Stomach smooth muscle (tissue), 2 donors: ENCODE measurements at regions not wholly inside any gene's neighbourhood (a gene's known extent, or its start where the extent isn't known, plus 50 kb on each side); places are given as distances from the start of the nearest gene placed in this dataset.

ENCODE experiments used
- H3K27ac ChIP-seq: one replicate; pipeline ENCODE4 v1.7.0; 2013; ENCODE audit warnings: mild to moderate bottlenecking, low read length, inconsistent platforms
- H3K27me3 ChIP-seq, 2 donors: one replicate each; pipeline ENCODE4 v1.7.0; 2013; ENCODE audit warnings: low read length in 2 of 2; ENCODE audit not compliant: insufficient read depth in 2 of 2, control insufficient read depth in 1 of 2
- H3K36me3 ChIP-seq, 2 donors: one replicate each; pipeline ENCODE4 v1.7.0; 2013; ENCODE audit warnings: low read length in 2 of 2; ENCODE audit not compliant: control insufficient read depth in 2 of 2, insufficient read depth in 2 of 2
- H3K4me1 ChIP-seq: one replicate; pipeline ENCODE4 v1.7.0; 2013; ENCODE audit warnings: low read length; ENCODE audit not compliant: control insufficient read depth, insufficient read depth
- H3K4me3 ChIP-seq, 2 donors: one replicate each; pipeline ENCODE4 v1.7.0; 2013; ENCODE audit warnings: low read length in 2 of 2
- H3K9ac ChIP-seq, 2 donors: one replicate each; pipeline ENCODE4 v1.7.0; 2013; ENCODE audit warnings: low read length in 2 of 2, mild to moderate bottlenecking in 1 of 2
- H3K9me3 ChIP-seq, 2 donors: one replicate each; pipeline ENCODE4 v1.7.0; 2013; ENCODE audit warnings: low read length in 2 of 2; ENCODE audit not compliant: control insufficient read depth in 2 of 2
- donor health status: healthy.
- donor health status: Pancreatic carcinoma.

DNA sequence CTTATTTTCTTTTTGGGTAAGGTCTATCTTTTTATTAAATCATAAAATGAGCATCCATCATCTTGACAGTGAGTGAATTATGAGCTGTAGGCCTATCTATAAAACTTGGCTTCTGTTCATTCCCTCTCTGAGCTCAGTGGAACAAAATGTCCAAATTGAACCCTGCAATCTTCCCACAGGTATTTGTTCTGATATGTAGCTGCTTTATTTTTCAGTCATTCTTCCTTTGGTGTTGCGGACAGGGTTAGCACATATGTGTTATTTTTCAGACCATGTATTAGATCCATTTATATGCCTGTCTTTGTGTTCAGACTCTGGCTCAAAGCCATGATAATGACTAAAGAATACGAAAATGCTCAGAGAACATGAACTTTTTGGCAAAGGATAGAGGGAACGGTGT is 201.6 kb upstream of the KIAA1217 start:
- Histone ChIP-seq H3K36me3 (no peaks in the 10 kb centered on the region), H3K27ac (no peak overlapping the region), H3K9ac (no peak overlapping the region), H3K27me3 (no peaks in the 10 kb centered on the region), H3K4me1 (no peaks in the 10 kb centered on the region), H3K9me3 (no peaks in the 10 kb centered on the region), H3K4me3 (no peak overlapping the region)

DNA sequence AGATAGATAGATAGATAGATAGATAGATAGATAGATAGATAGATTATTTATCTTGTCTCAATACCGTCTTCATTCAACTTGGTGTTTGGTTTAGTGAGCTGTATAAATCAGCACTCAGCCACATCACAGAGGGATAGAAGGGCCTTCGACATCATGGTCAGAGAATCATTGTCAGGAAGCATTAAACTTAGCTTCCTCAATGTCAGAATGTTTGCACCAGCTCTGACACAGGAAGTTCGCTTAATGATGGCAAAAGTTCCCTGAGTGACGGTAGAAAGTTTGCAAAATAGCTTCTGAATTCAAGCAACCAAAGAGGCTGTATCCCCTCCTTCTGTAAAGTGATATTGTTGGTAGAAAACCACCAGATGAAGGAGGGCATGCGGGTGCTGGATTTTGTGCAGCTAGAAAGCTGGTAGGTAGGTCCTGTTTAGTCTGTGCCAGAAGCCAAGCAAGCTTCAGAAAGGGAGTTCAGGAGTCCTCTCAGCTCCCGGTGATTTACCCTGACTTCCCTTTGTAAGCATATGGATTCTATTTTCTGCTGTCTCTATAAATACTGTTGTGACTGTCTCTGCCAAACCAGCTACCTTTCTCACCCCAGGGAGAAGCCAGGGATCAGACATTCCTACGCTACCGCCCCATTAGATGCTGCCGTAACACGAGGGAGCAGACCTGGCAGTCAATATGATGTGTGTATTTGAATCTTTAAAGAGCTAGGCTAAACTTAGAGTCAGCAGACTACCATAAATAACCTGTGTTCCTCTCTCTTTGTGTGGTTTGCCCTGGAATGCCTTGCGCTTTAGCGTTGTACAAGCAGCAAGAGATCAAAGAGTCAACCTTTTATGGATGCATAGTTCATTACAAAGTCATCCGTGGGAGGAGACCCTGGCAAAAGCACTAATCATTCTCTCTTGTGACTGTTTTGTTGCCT is 200.5 kb upstream of the KIAA1217 start:
- H3K36me3 ChIP-seq, result no peaks in the 10 kb centered on the region
- no peak overlapping the region for H3K4me3 ChIP-seq
- H3K9me3 ChIP-seq, result no peaks in the 10 kb centered on the region
- H3K27me3 ChIP-seq, result no peaks in the 10 kb centered on the region
- no peak overlapping the region for H3K9ac ChIP-seq
- H3K27ac ChIP-seq, result no peak overlapping the region
- H3K4me1 ChIP-seq, result no peaks in the 10 kb centered on the region

- Histone ChIP-seq H3K4me1 (no peaks in the 10 kb centered on the region), H3K27ac (no peak overlapping the region), H3K27me3 (no peaks in the 10 kb centered on the region), H3K9me3 (no peaks in the 10 kb centered on the region), H3K36me3 (no peaks in the 10 kb centered on the region), H3K9ac (no peak overlapping the region), H3K4me3 (no peak overlapping the region)
These were observed 199.8 kb upstream of the KIAA1217 start for GRCh38 chr10:24009115-24009514.

DNA sequence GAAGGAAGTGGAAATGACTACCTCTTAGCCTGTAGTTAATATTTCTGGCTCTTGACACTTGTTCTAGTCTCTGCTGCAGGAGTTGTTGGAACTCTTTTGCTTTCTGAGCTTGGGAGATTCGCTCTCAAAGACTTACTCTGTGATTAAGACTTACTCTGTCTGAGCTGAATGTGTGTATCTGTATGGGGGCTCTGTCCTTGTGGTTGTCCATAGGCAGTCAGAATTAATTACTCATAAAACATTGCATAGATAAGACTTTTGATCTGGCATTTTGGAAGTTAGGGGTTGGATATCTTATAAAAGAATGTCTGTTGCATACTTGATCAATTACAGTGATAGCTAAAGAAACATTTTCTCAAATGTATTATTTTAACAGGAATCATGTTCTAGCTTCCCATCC is 199.2 kb upstream of the KIAA1217 start:
- Histone ChIP-seq H3K4me3 (no peak overlapping the region), H3K27me3 (no peaks in the 10 kb centered on the region), H3K36me3 (no peaks in the 10 kb centered on the region), H3K9ac (no peak overlapping the region), H3K9me3 (no peaks in the 10 kb centered on the region), H3K4me1 (no peaks in the 10 kb centered on the region), H3K27ac (no peak overlapping the region)

DNA sequence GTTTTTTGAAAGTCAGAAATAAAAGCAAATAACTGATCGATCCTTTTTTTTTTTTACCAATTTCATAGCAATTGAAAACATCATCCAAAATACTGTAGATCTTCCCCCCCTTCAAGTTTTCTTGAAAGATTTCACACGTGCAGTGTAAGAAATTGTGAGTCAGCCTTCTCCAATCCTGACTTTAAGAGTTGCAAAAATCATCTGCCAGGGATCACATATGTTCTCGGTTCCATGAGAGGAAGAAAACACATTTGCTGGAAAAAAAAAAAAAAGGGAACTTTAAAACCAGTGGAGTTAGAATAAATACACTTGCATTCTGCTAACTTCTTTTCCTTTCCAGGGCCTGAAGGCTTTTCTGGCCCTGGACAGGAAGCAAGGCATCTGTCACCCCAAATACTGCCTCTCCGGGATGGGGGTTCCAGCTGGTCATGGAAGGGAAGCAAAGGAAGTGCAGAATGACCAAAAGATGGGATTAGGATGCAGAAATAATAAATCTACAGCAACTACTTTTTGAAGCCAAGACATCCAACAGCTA is 198.4 kb upstream of the KIAA1217 start:
- Histone ChIP-seq H3K9ac (no peak overlapping the region), H3K9me3 (no peaks in the 10 kb centered on the region), H3K27me3 (no peaks in the 10 kb centered on the region), H3K4me3 (no peak overlapping the region), H3K4me1 (no peaks in the 10 kb centered on the region), H3K36me3 (no peaks in the 10 kb centered on the region), H3K27ac (no peak overlapping the region)

GRCh38 chr10:24012249-24012803 is 196.6 kb upstream of the KIAA1217 start:
- Histone ChIP-seq H3K27me3 (no peaks in the 10 kb centered on the region), H3K27ac (no peak overlapping the region), H3K36me3 (no peaks in the 10 kb centered on the region), H3K4me1 (no peaks in the 10 kb centered on the region), H3K9me3 (no peaks in the 10 kb centered on the region), H3K9ac (no peak overlapping the region), H3K4me3 (no peak overlapping the region)

DNA sequence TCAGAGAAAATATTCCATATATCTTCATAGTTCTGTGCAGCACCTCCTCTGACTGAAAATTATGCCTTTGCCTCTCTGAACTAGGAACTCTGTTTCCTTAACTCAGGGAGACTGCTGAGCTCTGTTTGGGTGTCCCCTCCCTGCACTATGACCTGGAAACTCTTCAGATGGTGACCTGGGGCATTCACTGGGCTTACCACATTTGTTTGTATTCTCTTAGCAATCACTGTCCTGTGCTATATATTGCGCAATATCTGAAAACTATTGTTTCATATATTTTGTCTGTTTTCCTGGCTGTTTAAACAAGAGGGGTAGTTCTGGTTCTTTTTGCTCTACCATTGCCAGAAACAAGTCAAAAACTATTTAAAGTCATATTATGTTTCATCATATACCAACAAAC is 181.8 kb upstream of the KIAA1217 start:
- no peak overlapping the region for H3K4me3 ChIP-seq
- H3K4me1 ChIP-seq, result no peaks in the 10 kb centered on the region
- no peaks in the 10 kb centered on the region for H3K36me3 ChIP-seq
- no peak overlapping the region for H3K9ac ChIP-seq
- no peak overlapping the region for H3K27ac ChIP-seq
- no peaks in the 10 kb centered on the region for H3K27me3 ChIP-seq
- no peaks in the 10 kb centered on the region for H3K9me3 ChIP-seq

DNA sequence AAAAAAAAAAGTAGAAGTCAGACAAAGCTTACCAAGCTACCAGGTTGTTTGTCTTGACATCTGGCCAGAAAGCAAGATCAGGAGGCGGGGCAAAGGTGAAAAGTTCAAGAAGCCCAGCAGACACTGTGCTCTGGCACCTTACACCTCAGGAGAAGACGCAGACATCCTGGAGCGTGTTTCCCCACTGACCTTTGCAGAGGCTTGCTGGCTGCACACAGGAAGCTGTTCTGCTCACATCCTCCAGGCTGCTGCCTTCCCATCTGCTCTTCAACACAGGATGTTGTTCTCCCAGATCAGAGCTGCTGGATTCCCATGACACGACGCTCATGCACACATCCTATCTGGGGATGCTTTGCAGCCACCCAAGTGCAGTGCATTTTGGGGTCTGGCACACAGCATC is 174.4 kb upstream of the KIAA1217 start:
- no peak overlapping the region for H3K27ac ChIP-seq
- no peaks in the 10 kb centered on the region for H3K4me1 ChIP-seq
- H3K4me3 ChIP-seq, result no peak overlapping the region
- H3K9me3 ChIP-seq, result no peaks in the 10 kb centered on the region
- no peaks in the 10 kb centered on the region for H3K36me3 ChIP-seq
- H3K27me3 ChIP-seq, result no peaks in the 10 kb centered on the region
- no peak overlapping the region for H3K9ac ChIP-seq

DNA sequence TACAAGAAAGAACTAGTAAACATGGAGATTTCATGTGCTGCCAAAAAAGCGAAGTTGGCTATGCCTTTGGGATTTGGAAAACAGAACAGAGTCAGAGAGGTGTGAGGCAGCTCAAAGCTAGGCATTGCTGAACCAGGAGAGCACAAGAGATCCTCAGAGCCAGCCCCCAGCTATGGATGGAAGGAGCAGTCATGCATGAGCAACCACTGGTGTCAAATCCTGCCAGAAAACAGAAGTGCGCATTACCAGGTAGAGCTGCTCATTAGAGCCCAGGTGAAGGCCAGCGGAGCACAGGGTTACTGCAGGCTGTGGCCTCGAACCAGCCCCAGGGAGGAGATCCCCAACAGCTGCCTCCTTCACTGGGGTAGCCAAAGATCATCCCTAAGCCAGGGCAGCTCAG is 173.2 kb upstream of the KIAA1217 start:
- Histone ChIP-seq H3K9ac (no peak overlapping the region), H3K4me1 (no peaks in the 10 kb centered on the region), H3K4me3 (no peak overlapping the region), H3K9me3 (no peaks in the 10 kb centered on the region), H3K27ac (no peak overlapping the region), H3K36me3 (no peaks in the 10 kb centered on the region), H3K27me3 (no peaks in the 10 kb centered on the region)

DNA sequence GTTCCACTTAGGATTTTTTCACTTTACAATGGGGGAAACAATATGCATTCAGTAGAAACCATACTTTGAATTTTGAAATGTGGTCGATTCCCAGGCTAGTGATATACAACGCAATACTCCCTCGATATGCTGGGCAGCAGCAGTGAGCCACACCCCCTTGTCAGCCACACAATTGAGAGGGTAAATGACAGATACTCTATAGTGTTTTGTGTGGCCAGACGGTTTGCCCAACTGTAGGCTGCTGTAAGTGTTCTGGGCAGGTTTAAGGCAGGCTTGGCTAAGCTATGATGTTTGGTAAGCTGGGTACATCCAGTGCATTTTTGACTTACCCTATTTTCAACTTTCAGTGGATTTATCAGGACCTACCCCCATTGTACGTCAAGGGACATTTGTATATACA is 169.6 kb upstream of the KIAA1217 start:
- H3K27me3 ChIP-seq, result no peaks in the 10 kb centered on the region
- no peak overlapping the region for H3K27ac ChIP-seq
- H3K4me1 ChIP-seq, result no peaks in the 10 kb centered on the region
- H3K4me3 ChIP-seq, result no peak overlapping the region
- H3K9me3 ChIP-seq, result no peaks in the 10 kb centered on the region
- no peak overlapping the region for H3K9ac ChIP-seq
- no peaks in the 10 kb centered on the region for H3K36me3 ChIP-seq

DNA sequence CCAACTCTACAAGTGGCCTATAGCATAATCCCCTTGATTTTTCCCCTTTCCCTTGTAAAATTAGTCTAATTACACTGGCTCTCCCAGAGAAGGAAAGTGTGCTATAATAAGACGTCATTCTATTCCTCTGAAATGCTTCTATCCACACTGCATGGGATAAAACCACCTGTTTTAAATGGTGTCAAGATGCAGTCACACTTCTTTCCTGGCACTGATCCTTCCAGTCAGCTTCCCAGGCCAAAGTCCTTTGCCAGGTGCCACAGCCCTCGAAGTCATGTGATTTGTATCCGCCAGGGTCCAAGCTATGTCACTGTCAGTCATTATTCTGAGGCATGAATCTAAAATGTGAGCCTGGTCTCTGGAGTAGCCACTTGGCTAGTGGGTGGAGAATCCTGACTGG is 169.0 kb upstream of the KIAA1217 start:
- Histone ChIP-seq H3K27ac (no peak overlapping the region), H3K9me3 (no peaks in the 10 kb centered on the region), H3K27me3 (no peaks in the 10 kb centered on the region), H3K9ac (no peak overlapping the region), H3K4me3 (no peak overlapping the region), H3K4me1 (no peaks in the 10 kb centered on the region), H3K36me3 (no peaks in the 10 kb centered on the region)
